Epithelial cell of esophagus (primary cell): ENCODE measurements at regions not wholly inside any gene's neighbourhood (a gene's known extent, or its start where the extent isn't known, plus 50 kb on each side); places are given as distances from the start of the nearest gene placed in this dataset.
A peak's percentile ranks its signal among the peaks of the same experiment; 100 is the strongest.

ENCODE experiments used
- DNase-seq: peaks from one replicate; pipeline ENCODE4 v3.0.0; 2010; ENCODE audit warnings: low read depth
- H3K4me3 ChIP-seq: 2 replicates; pipeline ENCODE4 v1.5.1; 2011; ENCODE audit warnings: mild to moderate bottlenecking, low read length, control low read depth
- CTCF ChIP-seq: IDR thresholded peaks from 2 replicates; pipeline ENCODE4 v1.5.1; 2011; ENCODE audit warnings: low read depth, mild to moderate bottlenecking, low read length, control low read depth, inconsistent platforms; ENCODE audit not compliant: insufficient read depth; ENCODE audit errors: missing control alignments

- H3K4me3 ChIP-seq: peak overlapping the region; percentile 40
- no peak for DNase-seq
- no peak for TF ChIP-seq CTCF
Observed at GRCh38 chr13:50129706-50130122, 114.5 kb downstream of the KCNRG start.

GRCh38 chr13:50130123-50130946 is 115.1 kb downstream of the KCNRG start:
- peak; percentile 39 for DNase-seq

GRCh38 chr13:50131920-50132903 is 117.0 kb downstream of the KCNRG start:
- DNase-seq: no peak
- no peak for TF ChIP-seq CTCF
- H3K4me3 ChIP-seq: no peak overlapping the region

More at GRCh38 chr13:50130123-50130946, 115.1 kb downstream of the KCNRG start:
- no peak for TF ChIP-seq CTCF
- H3K4me3 ChIP-seq: peak overlapping the region; percentile 40

GRCh38 chr13:50132904-50133357 is 117.7 kb downstream of the KCNRG start:
- DNase-seq: no peak
- no peak overlapping the region for H3K4me3 ChIP-seq
- TF ChIP-seq CTCF: no peak

GRCh38 chr13:50133358-50133953 is 118.2 kb downstream of the KCNRG start:
- H3K4me3 ChIP-seq: no peak overlapping the region
- no peak for TF ChIP-seq CTCF
- no peak for DNase-seq

GRCh38 chr13:50136226-50136625 is 121.0 kb downstream of the KCNRG start:
- DNase-seq: no peak
- no peak for TF ChIP-seq CTCF
- no peak overlapping the region for H3K4me3 ChIP-seq
